Kidney (tissue), 13 donors: ENCODE measurements at regions not wholly inside any gene's neighbourhood (a gene's known extent, or its start where the extent isn't known, plus 50 kb on each side); places are given as distances from the start of the nearest gene placed in this dataset.
A peak's percentile ranks its signal among the peaks of the same experiment; 100 is the strongest.

Experiments
- DNase-seq, 5 donors: peaks; one replicate each; pipeline ENCODE4 v3.0.0-alpha.2; 2013 to 2020
- FAIRE-seq: peaks from 2 replicates; lab custom pipeline; 2012; peaks lifted over from hg19 to GRCh38; lab: Jason Lieb, UNC
- H3K27ac ChIP-seq, 2 donors: one replicate each; pipeline ENCODE4 v1.7.0; 2013; ENCODE audit warnings: low read depth in 2 of 2, low read length in 2 of 2, inconsistent platforms in 1 of 2
- H3K27me3 ChIP-seq: one replicate; pipeline ENCODE4 v1.7.1; 2013; ENCODE audit warnings: low read length, inconsistent platforms; ENCODE audit not compliant: control insufficient read depth, insufficient read depth
- H3K36me3 ChIP-seq, 3 donors: one replicate each; pipeline versions ENCODE4 v1.7.0 to v1.7.1; 2013; ENCODE audit warnings: low read length in 3 of 3, control low read depth in 1 of 3, inconsistent platforms in 1 of 3; ENCODE audit not compliant: insufficient read depth in 3 of 3, control insufficient read depth in 2 of 3
- H3K4me1 ChIP-seq, 3 donors: one replicate each; pipeline versions ENCODE4 v1.7.0 to v1.7.1; 2013; ENCODE audit warnings: low read length in 3 of 3, inconsistent platforms in 1 of 3, low read depth in 1 of 3; ENCODE audit not compliant: control insufficient read depth in 2 of 3, insufficient read depth in 2 of 3
- H3K4me3 ChIP-seq, 3 donors: one replicate each; pipeline versions ENCODE4 v1.7.0 to v1.8.1; 2013; ENCODE audit warnings: low read length in 3 of 3, control low read depth in 1 of 3, inconsistent platforms in 1 of 3
- H3K9ac ChIP-seq, 3 donors: one replicate each; pipeline versions ENCODE4 v1.7.0 to v1.7.1; 2013; ENCODE audit warnings: low read length in 3 of 3, control low read depth in 1 of 3, inconsistent platforms in 1 of 3
- H3K9me3 ChIP-seq, 3 donors: one replicate each; pipeline versions ENCODE4 v1.7.0 to v1.7.1; 2013; ENCODE audit warnings: low read length in 3 of 3, control low read depth in 1 of 3, inconsistent platforms in 1 of 3; ENCODE audit not compliant: control insufficient read depth in 2 of 3, insufficient read depth in 1 of 3
- intact Hi-C: fragments of 100-400 bp; cut with DNase I; formaldehyde crosslinking; loops from one replicate; pipeline ENCODE4 v1.11.1; 2022
- TF ChIP-seq, protein P1 (sequence below): IDR thresholded peaks from 3 replicates; pipeline ENCODE4 v1.5.1; 2012; ENCODE audit warnings: mild to moderate bottlenecking, moderate library complexity, borderline replicate concordance; ENCODE audit not compliant: insufficient read depth; ENCODE audit errors: extremely low read depth
- donor health status: control.
- donor health status: control.
- donor health status: control.
- donor health status: control.
- donor health status: control.
- donor health status: DM: yes; HTN: yes; CAD: no.
- donor health status: Normal renal cell carcinoma (clear cell type).

DNA sequence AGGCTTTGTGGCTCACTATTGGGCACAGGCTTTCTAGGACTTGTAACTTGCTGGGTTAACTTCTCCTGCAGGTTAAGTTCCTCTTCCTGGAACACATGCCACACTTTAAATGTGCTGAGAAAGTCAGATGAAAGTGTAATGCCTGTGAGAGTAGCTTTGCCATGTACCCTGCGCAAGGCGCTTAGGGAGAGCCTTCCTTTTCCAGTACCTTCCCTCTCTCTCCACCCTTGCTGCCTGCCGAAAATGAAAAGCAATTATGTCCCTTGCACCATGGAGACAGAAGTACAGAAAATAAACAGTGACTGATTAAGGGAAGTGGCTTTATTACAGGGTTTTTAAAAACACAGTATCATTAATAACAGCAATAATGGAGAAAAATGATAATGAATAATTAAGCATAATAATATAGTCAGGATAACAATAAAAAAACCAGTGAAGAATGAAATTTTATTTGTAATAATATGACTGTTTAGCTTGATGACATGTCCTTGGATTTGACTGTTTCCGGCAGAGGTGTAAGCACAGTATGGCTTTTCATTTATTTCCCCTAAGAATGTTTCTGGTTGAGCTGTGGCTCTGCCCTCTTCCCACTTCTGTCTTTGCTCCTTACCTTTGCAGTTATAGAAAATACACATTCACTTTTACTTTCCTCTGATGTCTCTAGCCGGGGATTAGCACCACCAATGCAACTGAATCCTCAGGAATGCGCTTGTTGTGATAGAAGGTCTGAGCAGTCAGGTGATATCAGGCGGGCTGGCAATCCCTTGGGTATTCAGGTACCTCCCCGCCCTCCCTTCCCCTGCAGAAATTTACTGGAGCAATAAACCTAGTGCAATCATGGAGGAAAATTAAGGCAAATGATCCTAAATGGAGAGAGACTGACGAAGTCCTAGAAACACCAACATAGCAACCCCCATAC is 472.3 kb upstream of the CITED2 start:
- H3K27ac ChIP-seq: peak overlapping the region; percentile 29 to 35
- H3K4me1 ChIP-seq: peaks cover 0 to 4% (median 0%) of the 10 kb centered on the region in 3 donors
- peaks cover 0 to 5% (median 0%) of the 10 kb centered on the region in 3 donors for H3K9me3 ChIP-seq
- DNase-seq (peak in 4 of 5 donors; percentile 48 to 84 (median 78)), FAIRE-seq (no peak)
- no peaks in the 10 kb centered on the region for H3K27me3 ChIP-seq
- TF ChIP-seq, protein P1, sequence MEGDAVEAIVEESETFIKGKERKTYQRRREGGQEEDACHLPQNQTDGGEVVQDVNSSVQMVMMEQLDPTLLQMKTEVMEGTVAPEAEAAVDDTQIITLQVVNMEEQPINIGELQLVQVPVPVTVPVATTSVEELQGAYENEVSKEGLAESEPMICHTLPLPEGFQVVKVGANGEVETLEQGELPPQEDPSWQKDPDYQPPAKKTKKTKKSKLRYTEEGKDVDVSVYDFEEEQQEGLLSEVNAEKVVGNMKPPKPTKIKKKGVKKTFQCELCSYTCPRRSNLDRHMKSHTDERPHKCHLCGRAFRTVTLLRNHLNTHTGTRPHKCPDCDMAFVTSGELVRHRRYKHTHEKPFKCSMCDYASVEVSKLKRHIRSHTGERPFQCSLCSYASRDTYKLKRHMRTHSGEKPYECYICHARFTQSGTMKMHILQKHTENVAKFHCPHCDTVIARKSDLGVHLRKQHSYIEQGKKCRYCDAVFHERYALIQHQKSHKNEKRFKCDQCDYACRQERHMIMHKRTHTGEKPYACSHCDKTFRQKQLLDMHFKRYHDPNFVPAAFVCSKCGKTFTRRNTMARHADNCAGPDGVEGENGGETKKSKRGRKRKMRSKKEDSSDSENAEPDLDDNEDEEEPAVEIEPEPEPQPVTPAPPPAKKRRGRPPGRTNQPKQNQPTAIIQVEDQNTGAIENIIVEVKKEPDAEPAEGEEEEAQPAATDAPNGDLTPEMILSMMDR: no peak
- intact Hi-C loops: no loop called here
- peak overlapping the region; percentile 4 to 54 (median 44) for H3K4me3 ChIP-seq
- H3K9ac ChIP-seq: peak overlapping the region in 2 of 3 donors; percentile 2 to 20
- no peaks in the 10 kb centered on the region for H3K36me3 ChIP-seq

- Histone ChIP-seq H3K27me3 (no peaks in the 10 kb centered on the region), H3K4me3 (no peak overlapping the region)
Measured at GRCh38 chr6:139844907-139845306, 470.5 kb upstream of the CITED2 start.

GRCh38 chr6:139841794-139842215 is 467.4 kb upstream of the CITED2 start:
- Histone ChIP-seq H3K36me3 (no peaks in the 10 kb centered on the region), H3K27ac (no peak overlapping the region), H3K9me3 (no peaks in the 10 kb centered on the region), H3K27me3 (no peaks in the 10 kb centered on the region), H3K4me1 (no peaks in the 10 kb centered on the region), H3K4me3 (peak overlapping the region in 1 of 3 donors; percentile 15), H3K9ac (no peak overlapping the region)
- TF ChIP-seq, protein P1: no peak
- intact Hi-C loops: no loop called here
- FAIRE-seq (no peak), DNase-seq (no peak)

More at GRCh38 chr6:139844907-139845306, 470.5 kb upstream of the CITED2 start:
- intact Hi-C loops: no loop called here
- Histone ChIP-seq H3K36me3 (no peaks in the 10 kb centered on the region), H3K9ac (no peak overlapping the region), H3K4me1 (peaks cover 0 to 4% (median 0%) of the 10 kb centered on the region in 3 donors), H3K27ac (no peak overlapping the region), H3K9me3 (no peaks in the 10 kb centered on the region)
- TF ChIP-seq, protein P1: no peak
- DNase-seq: no peak
- FAIRE-seq: no peak
